Activated CD8-positive, alpha-beta memory T cell treated with anti-CD3 and anti-CD28 coated beads, Interleukin-2, amount 50 U/mL, for 24 hours (primary cell): ENCODE measurements at regions not wholly inside any gene's neighbourhood (a gene's known extent, or its start where the extent isn't known, plus 50 kb on each side); places are given as distances from the start of the nearest gene placed in this dataset.
"Not testable (repeated sequence)": the region's sequence is repeated elsewhere in the genome, so short reads cannot be mapped to it uniquely, and the experiment has no call there.

ENCODE experiments used
- DNase-seq: peaks from one replicate; pipeline ENCODE4 v3.0.0-alpha.2; 2020; ENCODE audit errors: extremely low read depth

GRCh38 chr2:76009484-76009883 is 298.8 kb upstream of the GCFC2 start:
- no peak for DNase-seq

GRCh38 chr2:76008001-76008702 is 297.4 kb upstream of the GCFC2 start:
- no peak for DNase-seq

- no peak for DNase-seq
These were observed 289.7 kb upstream of the GCFC2 start for GRCh38 chr2:76000425-76000824.

GRCh38 chr2:75998451-75998850 is 287.7 kb upstream of the GCFC2 start:
- no peak for DNase-seq

GRCh38 chr2:75994759-75995158 is 284.0 kb upstream of the GCFC2 start:
- no peak for DNase-seq

- not testable (repeated sequence) for DNase-seq
These were observed 277.9 kb upstream of the GCFC2 start for GRCh38 chr2:75988622-75989021.

- DNase-seq, result no peak
These were observed 275.9 kb upstream of the GCFC2 start for GRCh38 chr2:75986617-75987016.

GRCh38 chr2:75982719-75983118 is 272.0 kb upstream of the GCFC2 start:
- DNase-seq, result no peak

GRCh38 chr2:75964646-75965045 is 253.9 kb upstream of the GCFC2 start:
- no peak for DNase-seq

GRCh38 chr2:75960472-75961009 is 249.8 kb upstream of the GCFC2 start:
- DNase-seq, result no peak

- DNase-seq, result no peak
These were observed 249.2 kb upstream of the GCFC2 start for GRCh38 chr2:75959724-75960471.

GRCh38 chr2:75954761-75955160 is 244.0 kb upstream of the GCFC2 start:
- no peak for DNase-seq

GRCh38 chr2:75952173-75952572 is 241.5 kb upstream of the GCFC2 start:
- DNase-seq, result no peak

- no peak for DNase-seq
These were observed 238.8 kb upstream of the GCFC2 start for GRCh38 chr2:75949385-75950030.

- DNase-seq, result no peak
These were observed 225.6 kb upstream of the GCFC2 start for GRCh38 chr2:75936311-75936710.

GRCh38 chr2:75932996-75933395 is 222.3 kb upstream of the GCFC2 start:
- DNase-seq, result no peak

- no peak for DNase-seq
These were observed 217.4 kb upstream of the GCFC2 start for GRCh38 chr2:75928093-75928492.

GRCh38 chr2:75925331-75926024 is 214.8 kb upstream of the GCFC2 start:
- DNase-seq, result no peak

- no peak for DNase-seq
These were observed 211.5 kb upstream of the GCFC2 start for GRCh38 chr2:75922191-75922590.

- no peak for DNase-seq
These were observed 210.3 kb upstream of the GCFC2 start for GRCh38 chr2:75920859-75921551.

- DNase-seq, result no peak
These were observed 205.3 kb upstream of the GCFC2 start for GRCh38 chr2:75915851-75916634.
